Spleen (tissue), 7 donors: ENCODE measurements at regions not wholly inside any gene's neighbourhood (a gene's known extent, or its start where the extent isn't known, plus 50 kb on each side); places are given as distances from the start of the nearest gene placed in this dataset.

ENCODE experiments used
- POLR2A ChIP-seq, 3 donors: fragments of 450-650 bp; IDR thresholded peaks; one replicate each; pipeline ENCODE4 v1.5.1; 2017; ENCODE audit warnings: antibody characterized with exemption in 3 of 3, mild to moderate bottlenecking in 1 of 3
- POLR2AphosphoS5 ChIP-seq, 3 donors: sonication (generic); formaldehyde crosslinking; IDR thresholded peaks; one replicate each; pipeline ENCODE4 v1.5.1; 2017; ENCODE audit warnings: antibody characterized with exemption in 3 of 3
- TF ChIP-seq, protein P1 (sequence below), 11 experiments: fragments of 200-600 bp in 7 of 11; fragments of 450-650 bp in 4 of 11; sonication (generic) in 4 of 11; IDR thresholded peaks in 8 of 11; conservative IDR thresholded peaks in 3 of 11; 1 replicate in 7 of 11; 2 replicates in 4 of 11; pipeline versions ENCODE4 v1.4.0 to v1.8.0; 2016 to 2021; ENCODE audit warnings: antibody characterized with exemption in 11 of 11, inconsistent platforms in 4 of 11, mild to moderate bottlenecking in 1 of 11
- donor health status: DM: no; HTN: no; CAD: no; lungs with moderate emphysema.
- donor health status: DM: no; HTN: no; CAD: no.
- donor health status: DM: no; HTN: no; CAD: no.

DNA sequence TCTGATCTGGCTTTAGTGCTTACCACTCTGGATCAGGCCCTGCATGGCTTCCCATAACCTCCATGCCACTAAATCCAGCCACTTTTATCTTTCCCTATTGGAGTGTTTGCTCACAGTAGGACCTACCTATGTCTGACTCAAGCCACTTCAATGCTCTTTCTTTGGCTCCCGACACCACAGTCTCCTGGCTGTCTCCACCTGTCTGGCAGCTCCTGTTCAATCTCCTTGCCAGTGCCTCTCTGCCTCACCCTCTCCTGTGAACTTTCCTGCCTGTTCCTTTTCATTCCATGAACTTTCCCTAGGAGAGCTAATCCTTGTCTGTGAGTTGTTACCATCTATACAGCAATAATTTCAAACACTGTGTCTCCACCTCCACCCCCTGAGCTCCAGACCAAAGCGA lies 82.6 kb upstream of the UCN3 start:
- TF ChIP-seq POLR2A (IDR thresholded peaks at IDR 0.05): no peak
- TF ChIP-seq, protein P1, sequence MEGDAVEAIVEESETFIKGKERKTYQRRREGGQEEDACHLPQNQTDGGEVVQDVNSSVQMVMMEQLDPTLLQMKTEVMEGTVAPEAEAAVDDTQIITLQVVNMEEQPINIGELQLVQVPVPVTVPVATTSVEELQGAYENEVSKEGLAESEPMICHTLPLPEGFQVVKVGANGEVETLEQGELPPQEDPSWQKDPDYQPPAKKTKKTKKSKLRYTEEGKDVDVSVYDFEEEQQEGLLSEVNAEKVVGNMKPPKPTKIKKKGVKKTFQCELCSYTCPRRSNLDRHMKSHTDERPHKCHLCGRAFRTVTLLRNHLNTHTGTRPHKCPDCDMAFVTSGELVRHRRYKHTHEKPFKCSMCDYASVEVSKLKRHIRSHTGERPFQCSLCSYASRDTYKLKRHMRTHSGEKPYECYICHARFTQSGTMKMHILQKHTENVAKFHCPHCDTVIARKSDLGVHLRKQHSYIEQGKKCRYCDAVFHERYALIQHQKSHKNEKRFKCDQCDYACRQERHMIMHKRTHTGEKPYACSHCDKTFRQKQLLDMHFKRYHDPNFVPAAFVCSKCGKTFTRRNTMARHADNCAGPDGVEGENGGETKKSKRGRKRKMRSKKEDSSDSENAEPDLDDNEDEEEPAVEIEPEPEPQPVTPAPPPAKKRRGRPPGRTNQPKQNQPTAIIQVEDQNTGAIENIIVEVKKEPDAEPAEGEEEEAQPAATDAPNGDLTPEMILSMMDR (IDR thresholded peaks at IDR 0.05 in 8 of 11, conservative IDR thresholded peaks at IDR 0.05 in 3 of 11): no peak
- TF ChIP-seq POLR2AphosphoS5 (IDR thresholded peaks at IDR 0.05): no peak
